HG03575 (cell line): ENCODE measurements at regions not wholly inside any gene's neighbourhood (a gene's known extent, or its start where the extent isn't known, plus 50 kb on each side); places are given as distances from the start of the nearest gene placed in this dataset.

Source experiments
- ATAC-seq: cut with Tn5 transposase; IDR thresholded peaks from one replicate; pipeline ENCODE4 v1.9.1; 2021; ENCODE audit not compliant: unreplicated experiment, insufficient number of reproducible peaks, low FRiP score; ENCODE audit errors: extremely low read depth

DNA sequence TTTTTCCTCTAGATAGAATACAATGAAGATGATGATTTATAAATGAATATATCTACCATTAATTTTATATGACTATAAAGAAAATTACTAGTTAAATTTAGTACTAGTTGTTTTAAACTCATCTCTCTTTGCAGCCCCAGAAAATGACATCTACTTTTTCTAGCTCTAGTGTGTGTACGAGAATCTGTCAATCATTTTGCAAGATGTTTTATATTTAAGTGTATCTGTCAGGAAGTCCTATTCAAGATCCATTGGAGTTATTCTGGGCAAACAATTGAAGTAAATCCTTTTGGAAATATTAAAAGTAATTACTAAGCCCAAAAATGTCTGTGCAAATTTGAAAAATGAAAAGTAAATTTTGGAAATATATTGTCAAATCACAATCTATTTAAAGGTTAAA is 144.3 kb upstream of the PCDH9 start:
- no peak for ATAC-seq

DNA sequence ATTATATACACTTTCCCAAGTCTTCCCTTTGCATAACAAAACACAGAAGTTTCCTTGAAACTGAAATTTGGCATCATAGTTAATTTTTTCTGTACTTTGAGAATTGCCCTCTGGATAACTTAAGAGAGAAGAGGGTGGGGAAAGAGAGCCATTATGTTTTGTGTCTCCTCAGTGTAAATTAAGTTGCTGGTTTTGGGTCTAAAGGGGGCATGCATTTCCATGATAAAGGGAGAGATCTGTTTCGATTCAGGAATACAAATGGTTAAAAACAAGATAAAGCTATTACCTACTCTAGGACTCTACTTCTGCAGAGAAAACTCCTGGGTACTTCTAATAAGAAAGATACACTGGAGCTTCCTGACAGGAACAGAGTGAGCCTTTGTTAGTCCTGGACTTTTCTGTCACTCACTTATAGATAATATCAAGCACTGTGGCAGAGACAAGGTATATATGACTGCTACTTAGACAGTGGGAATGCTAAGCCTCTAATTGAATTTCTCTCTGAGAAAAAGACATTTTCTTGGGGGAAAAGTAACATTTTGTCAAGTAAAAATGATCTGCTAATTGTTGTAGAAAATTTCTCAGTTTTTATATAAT is 142.8 kb upstream of the PCDH9 start:
- ATAC-seq, result no peak

DNA sequence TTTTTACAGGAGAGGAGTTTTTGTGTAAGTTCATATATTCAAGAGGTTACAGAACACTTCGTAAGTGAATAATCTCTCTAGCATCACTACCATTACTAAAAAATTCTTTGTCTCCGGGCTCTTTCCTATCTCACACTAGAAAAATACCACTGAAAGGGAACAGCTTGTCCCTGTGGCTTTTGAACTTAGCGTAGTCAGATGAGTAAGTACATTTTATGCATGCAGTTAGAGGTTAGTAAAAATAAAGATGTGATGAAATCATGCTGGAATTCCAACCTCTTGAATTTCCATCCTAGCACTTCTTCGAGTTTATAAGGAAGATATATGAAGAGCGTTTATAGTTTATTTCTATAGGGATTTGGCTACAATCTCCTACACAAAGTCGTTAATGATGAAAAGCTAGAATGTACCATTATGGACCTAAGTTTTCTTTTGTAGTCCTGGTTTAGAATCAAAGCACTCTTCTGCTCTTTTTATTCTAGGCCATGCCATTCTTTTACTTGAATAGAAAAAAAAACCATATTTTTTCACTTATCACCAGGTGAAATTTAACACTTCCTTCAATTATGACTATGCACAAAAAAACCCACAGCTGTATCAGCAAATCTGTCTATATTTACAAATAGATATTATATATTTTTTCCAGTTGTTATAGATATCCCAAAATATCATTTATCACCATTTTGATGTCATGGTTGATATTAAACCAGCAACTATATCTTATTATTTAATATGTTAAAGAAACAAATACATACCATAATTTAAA is 139.9 kb upstream of the PCDH9 start:
- no peak for ATAC-seq

DNA sequence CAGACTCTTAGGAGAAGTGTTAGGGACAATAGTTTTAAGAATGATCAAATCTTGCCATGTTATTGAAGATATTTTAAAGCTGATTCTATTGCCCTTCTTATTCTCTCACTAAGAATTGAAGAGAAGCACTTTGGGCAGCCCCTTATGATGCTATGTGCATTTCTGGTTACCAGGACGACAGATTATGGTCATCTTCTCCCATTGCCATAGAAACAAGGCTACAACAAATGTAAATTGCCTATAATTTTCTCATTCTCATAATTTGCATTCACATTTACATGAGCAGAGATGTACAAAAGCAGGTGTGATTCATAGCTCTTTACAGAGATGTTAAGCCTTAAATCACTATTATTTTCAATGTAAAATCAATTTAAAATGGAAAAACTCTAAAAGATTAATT is 137.3 kb upstream of the PCDH9 start:
- no peak for ATAC-seq

DNA sequence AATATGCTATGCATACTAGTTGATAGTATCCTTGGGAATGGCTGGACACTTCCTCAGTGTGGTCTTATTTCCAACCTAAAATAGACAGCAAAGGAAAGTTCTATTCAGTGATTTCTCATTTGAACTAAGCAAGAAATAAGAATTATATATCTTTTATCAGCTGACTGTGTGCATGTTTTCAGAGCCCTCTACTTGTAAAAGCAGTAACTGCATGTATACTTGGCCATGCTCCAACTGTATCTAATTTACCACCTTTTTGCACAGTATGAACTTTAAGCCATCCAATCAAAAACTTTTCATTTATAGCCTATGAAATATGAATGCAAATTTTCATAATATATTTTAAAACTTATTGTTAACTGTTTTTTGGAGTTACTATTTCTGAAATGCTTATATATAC is 136.4 kb upstream of the PCDH9 start:
- no peak for ATAC-seq

DNA sequence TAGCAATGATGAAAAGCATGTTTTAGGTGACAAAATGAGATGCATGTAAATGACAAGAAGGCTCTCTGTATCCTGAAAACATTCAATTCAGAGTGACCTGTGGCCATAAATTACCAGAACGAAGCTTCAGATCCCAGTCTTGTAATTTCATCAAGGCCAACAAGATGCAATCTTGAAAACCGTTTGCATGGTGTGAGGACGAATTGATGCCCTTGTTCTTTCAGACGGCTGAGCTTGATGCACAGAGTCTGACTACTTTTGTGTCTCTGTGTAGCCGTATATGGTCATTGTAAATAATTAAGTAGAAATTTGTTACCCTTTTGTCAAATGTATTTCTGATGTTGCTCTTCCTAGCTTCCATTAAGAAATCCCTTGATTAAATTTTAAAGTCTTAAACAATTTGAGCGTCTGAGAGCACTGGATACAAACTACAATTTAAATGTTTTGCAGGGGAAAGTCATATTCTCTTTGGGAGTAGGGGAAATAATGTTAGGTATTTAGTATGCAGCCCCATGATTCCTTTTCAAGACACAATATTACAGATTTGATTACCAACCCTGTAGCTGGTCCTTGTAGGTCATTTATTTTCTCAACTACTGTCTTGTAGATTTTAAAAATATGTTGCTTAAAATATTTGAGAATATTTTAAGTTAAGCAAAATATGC is 125.8 kb upstream of the PCDH9 start:
- ATAC-seq, result no peak

DNA sequence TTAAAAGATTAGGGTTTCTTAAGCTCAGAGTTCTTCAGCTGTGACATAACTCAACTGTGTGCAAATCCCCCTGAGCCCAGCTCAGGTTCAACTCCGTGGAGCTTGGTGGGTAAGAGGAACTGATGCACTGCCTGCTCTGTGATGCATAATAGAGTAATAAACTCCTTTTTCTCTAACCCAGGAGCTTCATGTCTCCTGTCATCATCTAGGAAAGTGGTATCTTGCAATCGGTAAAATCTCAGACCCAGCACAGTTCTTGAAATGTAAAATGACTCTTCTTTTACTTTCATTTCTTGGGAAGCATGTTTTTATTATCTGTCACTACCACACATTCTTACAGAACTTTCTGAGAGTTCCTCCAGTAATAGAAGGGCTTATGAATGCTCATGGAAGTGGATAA is 123.8 kb upstream of the PCDH9 start:
- no peak for ATAC-seq

DNA sequence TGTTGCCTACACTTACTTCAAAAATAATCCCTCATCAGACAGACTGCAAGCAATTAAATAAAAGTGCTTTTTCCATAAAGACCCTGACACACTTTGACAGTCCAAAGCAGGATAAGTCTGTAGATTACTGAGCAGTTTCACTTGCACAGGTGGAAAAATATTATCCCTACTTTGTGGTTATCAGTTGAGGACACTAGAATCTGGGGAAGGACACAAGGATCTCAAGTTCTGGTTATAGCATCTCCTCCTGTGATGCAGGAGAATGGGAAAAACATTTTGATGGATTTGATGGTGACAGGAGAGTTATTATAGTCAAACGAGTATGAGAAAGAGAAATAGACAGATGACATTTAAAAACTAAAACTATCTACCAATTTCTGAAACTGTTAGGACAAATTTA is 122.9 kb upstream of the PCDH9 start:
- ATAC-seq, result no peak

DNA sequence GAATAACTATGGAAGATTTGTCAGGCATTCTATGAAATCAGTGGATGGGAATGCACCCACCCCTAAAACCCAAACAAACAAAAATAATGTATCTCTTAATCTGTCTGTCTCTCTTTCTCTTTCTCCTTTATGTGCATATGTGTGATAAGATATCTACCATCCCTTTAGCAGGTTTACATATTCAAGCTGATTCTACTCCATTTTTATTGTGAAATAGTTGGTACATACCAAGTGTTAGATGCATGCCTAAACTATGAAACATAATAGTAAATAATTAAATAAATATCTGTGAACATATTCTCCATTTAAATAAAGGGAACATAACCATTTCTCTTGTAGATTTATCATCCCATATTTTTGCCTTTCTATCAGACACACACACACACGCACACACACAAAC is 121.8 kb upstream of the PCDH9 start:
- ATAC-seq, result no peak

DNA sequence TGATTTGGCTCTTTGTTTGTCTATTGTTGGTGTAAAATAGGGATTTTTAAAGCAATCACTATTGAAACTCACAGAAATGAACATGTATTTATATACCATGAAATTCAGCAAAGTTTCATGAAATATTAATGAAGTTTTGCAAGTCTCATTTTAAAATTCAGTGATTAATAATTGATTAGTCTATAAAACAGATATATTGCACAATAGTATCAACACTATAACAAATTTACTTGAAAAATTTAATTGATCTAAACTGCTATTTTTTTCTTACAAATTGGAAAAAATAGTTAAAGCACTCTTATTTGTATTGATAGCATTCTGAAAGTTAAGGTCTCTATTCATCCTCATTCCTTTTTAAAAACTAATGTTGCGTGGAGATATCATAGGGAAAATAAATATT is 121.0 kb upstream of the PCDH9 start:
- ATAC-seq, result no peak

DNA sequence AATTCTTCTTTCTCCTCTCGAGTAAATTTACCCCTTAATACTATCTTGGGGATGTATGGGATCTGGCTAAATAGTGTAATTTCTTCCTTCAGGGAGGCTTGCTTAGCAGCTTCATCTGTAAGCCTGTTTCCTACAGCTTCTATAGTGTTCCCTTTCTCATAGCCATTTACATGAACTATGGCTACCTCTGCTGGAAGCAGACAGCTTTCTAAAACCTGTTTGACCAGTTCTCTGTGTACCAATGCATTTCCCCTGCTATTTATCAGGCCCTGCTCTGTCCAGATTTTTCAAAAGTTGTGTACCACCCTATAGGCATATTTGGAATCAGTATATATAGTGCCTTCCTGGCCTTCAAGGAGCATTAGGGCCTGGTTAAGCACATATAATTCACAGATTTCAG is 113.6 kb upstream of the PCDH9 start:
- ATAC-seq, result no peak

DNA sequence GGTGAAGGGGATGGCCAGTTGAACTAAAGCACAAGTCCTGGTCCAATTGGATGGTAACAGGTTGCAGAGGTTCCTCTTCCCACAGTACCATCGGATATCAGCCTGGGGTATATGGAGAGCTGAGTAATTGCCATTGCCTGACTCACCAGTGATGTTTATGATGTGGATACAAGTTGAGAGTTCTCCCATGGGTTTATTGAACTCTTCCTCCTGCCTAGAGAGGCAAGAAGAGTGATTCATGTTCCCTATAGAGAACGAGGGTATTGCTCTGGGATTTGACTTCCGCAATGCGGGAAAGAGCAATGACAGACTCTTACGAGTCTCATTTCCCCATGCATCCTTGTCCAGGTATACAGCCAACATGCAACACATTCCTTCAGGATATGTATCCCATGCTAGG is 111.3 kb upstream of the PCDH9 start:
- no peak for ATAC-seq

DNA sequence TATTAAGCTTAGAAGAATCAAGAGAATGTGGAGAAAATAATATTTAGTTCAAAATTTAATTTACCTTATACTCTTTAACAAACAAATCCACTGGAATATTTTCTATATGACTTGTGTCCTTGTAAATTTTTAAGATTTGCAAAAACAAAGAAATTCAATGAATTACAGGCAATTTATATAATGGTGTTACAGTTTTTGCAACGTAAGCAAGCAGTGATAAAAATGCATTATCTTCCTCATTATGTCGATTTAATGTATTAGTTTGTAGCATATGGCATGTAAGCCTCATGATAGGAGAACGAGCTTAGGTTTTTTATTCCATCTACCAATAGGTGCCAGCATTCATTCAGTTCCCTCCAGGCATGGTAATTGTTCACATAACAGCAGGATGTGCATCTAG is 100.0 kb upstream of the PCDH9 start:
- no peak for ATAC-seq

DNA sequence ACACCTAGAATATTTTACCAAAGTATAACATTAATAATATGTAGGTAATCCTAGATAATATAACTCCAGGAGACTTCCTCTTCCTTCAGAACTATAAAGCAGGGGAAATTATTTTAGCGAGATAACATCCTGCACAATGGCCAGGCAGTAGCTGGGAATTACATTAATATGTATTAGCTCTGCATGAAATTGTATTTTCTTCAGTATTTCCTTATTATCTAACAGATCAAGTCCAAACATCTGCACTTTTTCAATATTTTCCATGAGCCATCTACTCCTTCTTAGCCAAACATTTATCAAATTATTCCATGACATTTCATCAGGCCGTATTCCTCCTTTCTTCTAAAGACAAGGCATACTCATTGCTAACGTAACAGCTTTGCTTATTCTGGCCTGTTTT is 98.8 kb upstream of the PCDH9 start:
- ATAC-seq, result no peak

DNA sequence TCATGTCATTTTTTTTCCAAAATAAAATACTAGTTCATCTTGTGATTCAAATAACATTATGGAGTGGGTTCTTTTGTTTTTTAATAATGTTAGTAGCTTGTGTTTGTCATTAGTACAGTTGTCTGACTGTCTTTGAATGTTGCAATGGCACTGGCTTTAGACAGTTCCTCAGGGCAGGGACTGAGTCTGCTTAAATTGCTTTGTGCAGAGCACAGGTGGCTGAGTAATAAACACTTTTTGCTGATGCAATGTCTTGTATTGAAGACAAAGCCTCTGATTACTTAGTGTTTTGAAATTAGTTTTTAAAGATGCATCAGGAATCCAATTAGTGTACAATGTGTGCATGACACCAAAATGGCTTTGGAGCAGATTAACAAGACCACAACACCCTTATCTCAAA is 88.7 kb upstream of the PCDH9 start:
- no peak for ATAC-seq

DNA sequence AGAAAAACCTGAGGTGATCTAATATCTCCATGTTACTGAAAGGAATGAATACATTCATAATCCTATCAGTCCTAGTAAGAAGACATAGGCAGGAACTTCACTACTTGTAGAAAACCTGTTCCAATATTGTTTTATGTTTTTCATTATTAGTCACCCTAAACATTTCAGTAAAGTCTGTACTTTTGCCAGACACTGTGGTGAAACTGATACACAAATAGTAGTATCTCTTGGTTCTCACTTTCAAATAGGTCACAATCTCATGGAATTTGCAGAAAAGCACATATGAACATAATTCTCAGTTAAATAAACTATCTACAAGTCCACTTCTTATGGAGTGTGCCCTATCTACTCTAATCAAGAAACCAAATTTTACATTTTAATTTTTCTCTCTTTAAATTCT is 88.3 kb upstream of the PCDH9 start:
- ATAC-seq, result no peak

DNA sequence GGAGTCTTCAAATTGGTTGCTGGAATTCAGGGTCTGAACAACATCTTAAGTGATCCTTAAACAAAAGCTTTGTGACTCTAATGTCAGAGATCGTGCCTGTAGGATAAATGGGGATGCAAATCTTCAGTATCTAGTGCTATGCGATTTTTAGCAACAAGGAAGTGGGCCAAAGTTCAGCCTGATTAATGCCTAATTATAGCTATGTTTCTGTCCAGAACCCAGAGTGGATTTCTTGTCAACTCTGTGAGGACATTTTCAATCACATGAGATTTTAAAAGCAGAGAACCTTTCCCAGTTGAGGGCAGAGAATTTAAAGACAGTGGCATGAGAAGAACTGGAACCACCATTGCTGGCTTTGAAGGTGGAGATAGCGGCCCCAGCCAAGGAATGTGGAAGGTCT is 84.3 kb upstream of the PCDH9 start:
- ATAC-seq, result no peak

DNA sequence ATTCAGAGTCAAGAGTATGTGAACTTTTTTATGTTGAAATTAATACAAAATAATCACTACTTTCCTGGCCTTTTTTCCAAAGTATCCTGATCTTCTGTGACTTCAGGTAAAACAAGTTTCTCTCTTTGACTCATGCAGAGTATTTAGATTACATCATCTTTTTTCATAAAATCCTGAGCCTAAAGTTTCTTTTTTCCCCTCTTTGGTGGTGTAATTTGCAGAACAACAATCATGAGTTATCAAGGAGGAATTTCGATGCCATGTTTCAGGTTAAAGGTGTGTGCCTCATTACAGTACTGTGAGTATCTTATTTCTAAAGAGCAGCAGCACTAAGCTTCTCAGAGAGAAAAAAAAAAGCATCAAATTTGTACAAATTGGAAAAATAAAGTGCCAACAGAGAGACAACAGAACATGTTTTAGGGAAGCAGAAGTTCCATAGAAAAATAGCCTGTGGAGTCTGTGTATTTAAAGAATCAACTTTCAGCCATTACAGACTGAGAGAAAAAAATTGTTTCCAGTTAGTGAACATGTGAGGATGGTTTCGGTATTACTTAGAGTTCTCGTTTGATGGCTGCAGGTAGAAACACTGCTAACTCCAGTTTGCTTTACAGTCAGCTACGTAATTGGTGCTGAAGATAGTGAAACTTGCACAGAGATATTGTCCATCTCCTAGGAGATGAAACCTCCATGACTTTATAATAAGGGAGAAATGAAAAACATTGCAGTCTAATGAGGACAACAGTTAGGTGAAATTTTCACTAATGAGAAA is 78.1 kb upstream of the PCDH9 start:
- ATAC-seq, result no peak

DNA sequence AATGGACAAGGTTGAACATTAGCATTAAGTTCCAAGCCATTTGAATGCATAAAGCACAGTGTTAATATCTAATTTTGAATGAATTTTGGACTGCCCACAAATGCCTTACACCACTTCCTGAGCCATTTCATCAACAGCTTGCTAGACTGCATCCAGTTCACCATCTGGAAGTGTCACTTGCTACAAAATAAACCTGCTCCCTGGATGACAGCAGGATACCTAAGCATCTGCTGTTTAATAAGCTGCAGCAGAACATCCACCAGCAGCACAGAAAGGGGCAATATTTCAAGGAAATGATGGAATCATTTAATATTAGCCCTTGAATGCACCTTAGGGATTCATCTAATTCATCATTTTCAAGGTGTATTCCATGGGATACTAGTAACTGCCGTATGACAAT is 76.6 kb upstream of the PCDH9 start:
- ATAC-seq, result no peak
